ENCODE measurements at regions not wholly inside any gene's neighbourhood (a gene's known extent, or its start where the extent isn't known, plus 50 kb on each side); places are given as distances from the start of the nearest gene placed in this dataset.
"Not testable (repeated sequence)": the region's sequence is repeated elsewhere in the genome, so short reads cannot be mapped to it uniquely, and the experiment has no call there.

DNA sequence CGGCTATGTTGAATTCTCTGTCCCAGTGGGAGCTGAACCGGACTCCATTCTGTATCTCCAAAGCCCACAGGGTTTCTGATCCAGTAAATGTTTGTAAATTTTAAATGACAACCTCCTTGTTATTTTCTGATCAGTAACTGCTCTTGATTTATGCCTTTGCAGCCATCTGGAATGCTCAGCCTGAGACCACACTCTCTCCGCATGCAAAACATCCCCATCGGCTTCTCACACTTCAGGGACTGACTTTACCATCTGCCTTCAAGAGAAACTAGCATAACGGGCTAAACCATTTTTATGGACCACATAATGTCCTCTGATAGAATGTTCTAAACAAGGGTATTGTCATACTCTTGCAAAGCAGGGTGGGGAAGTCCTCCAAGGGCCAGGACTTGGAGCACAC lies 94.5 kb upstream of the FOXQ1 start:
- H3K9me3 ChIP-seq (replicated peaks): no peaks in the 10 kb centered on the region
- DNase-seq: no peak
- TF ChIP-seq, protein P1, sequence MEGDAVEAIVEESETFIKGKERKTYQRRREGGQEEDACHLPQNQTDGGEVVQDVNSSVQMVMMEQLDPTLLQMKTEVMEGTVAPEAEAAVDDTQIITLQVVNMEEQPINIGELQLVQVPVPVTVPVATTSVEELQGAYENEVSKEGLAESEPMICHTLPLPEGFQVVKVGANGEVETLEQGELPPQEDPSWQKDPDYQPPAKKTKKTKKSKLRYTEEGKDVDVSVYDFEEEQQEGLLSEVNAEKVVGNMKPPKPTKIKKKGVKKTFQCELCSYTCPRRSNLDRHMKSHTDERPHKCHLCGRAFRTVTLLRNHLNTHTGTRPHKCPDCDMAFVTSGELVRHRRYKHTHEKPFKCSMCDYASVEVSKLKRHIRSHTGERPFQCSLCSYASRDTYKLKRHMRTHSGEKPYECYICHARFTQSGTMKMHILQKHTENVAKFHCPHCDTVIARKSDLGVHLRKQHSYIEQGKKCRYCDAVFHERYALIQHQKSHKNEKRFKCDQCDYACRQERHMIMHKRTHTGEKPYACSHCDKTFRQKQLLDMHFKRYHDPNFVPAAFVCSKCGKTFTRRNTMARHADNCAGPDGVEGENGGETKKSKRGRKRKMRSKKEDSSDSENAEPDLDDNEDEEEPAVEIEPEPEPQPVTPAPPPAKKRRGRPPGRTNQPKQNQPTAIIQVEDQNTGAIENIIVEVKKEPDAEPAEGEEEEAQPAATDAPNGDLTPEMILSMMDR (IDR thresholded peaks at IDR 0.05; ENCODE audit: borderline replicate concordance): no peak
- no peaks in the 10 kb centered on the region for H3K36me3 ChIP-seq
- H3K4me1 ChIP-seq: no peaks in the 10 kb centered on the region
- no peak overlapping the region for H3K27ac ChIP-seq (replicated peaks)
- peaks cover 36% of the 10 kb centered on the region for H3K27me3 ChIP-seq (ENCODE audit: low read depth)
- intact Hi-C loops (cut with micrococcal nuclease): no loop called here
- no peak overlapping the region for H3K4me3 ChIP-seq

DNA sequence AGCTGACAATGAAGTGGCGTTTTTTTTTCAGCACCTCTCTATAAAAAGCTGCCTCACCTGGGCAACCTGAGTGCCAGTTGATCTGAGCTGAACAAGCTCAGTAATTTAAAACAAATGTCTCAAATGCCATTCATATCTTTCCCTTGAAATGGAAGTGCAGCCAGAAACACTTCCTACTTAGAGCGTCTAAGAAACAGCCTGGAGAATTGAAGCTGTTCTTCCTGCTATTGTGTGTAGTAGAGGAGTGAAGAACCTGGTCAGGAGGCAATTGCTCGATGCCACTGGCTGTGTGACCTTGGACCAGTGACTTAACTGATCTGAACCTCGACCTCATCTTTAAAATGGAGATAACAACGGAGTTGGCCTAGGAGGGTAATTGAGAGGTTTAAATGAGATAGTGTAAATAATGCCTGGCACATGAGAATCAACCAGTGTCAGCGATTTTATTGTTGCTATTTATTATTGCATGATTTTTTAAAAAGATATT lies 95.4 kb upstream of the FOXQ1 start:
- Histone ChIP-seq H3K27me3 (ENCODE audit: low read depth) (peaks cover 36% of the 10 kb centered on the region), H3K27ac (replicated peaks) (no peak overlapping the region), H3K4me3 (no peak overlapping the region), H3K36me3 (no peaks in the 10 kb centered on the region), H3K9me3 (replicated peaks) (no peaks in the 10 kb centered on the region), H3K4me1 (no peaks in the 10 kb centered on the region)
- no peak for DNase-seq
- intact Hi-C loops (cut with micrococcal nuclease): no loop called here
- TF ChIP-seq, protein P1 (IDR thresholded peaks at IDR 0.05; ENCODE audit: borderline replicate concordance): no peak

DNA sequence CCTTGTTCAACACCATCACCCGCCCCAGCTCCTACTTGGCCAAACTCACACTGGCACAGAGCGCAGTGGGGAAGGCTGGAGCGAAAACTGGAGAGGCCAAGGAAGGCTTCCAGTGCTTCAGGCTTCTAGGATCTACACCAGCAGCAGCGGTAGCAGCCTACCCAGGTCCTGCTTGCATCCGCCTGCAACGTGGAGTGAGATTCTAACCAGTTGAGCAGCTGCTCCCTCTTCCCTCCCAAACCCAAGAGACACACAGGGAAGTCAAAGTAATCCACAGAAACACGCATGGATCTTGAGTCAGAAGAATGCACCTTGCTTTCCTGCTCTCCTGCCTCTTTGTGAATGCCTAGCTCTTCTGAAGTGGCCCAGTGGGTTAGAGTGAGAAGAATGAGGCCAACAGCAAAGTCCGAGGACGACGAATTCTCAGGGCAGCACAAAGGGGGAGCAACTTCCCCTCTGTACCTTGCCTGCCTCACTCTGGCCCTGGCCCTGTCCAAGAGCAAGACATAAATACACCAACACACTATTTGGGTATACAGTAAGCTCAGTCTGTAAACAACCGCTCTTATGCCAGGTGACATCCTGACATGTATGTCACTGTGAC lies 95.9 kb upstream of the FOXQ1 start:
- Histone ChIP-seq H3K4me1 (no peaks in the 10 kb centered on the region), H3K27ac (replicated peaks) (no peak overlapping the region), H3K36me3 (no peaks in the 10 kb centered on the region), H3K27me3 (ENCODE audit: low read depth) (peaks cover 36% of the 10 kb centered on the region), H3K4me3 (no peak overlapping the region), H3K9me3 (replicated peaks) (no peaks in the 10 kb centered on the region)
- intact Hi-C loops (cut with micrococcal nuclease): no loop called here
- TF ChIP-seq, protein P1 (IDR thresholded peaks at IDR 0.05; ENCODE audit: borderline replicate concordance): no peak
- DNase-seq: no peak

DNA sequence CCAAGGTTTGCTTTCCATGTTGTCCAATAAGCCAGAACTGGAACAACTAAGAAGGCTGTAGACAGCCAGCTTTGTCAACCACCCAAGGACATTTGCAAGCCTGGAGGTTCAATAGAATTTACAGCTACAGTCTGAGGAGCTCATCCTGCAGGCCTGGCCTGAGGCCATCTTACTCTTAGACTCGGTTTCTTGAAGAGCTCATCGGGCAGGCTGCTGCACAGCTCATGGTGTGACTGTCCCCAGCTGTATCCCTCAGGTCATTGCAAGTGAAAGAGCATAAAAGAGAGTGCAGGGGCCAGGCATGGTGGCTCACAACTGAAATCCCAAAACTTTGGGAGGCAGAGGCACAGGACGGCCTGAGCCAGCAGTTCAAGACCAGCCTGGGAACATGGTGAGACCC lies 96.9 kb upstream of the FOXQ1 start:
- no peak for DNase-seq
- H3K4me3 ChIP-seq: no peak overlapping the region
- TF ChIP-seq, protein P1 (IDR thresholded peaks at IDR 0.05; ENCODE audit: borderline replicate concordance): no peak
- peaks cover 39% of the 10 kb centered on the region for H3K27me3 ChIP-seq (ENCODE audit: low read depth)
- intact Hi-C loops (cut with micrococcal nuclease): no loop called here
- no peaks in the 10 kb centered on the region for H3K4me1 ChIP-seq
- H3K9me3 ChIP-seq (replicated peaks): no peaks in the 10 kb centered on the region
- no peaks in the 10 kb centered on the region for H3K36me3 ChIP-seq
- no peak overlapping the region for H3K27ac ChIP-seq (replicated peaks)

DNA sequence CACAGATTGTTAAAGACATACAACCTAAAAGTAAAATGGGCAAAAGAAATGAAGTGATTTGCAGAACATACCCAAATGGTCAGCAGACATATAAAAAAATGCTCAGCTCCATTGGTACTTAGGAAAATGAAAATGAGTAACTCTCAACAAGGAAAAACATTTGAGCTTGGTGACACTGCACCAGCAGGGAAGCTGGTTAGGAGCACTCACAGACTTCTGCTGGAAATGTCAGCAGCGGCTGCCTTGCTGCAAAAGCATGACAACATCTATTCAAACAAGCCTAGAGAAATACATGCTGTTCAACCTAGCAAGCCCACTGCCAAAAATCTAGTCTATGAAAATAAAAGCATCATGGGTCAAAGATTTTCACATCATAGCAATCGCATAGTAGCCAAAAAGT lies 99.0 kb upstream of the FOXQ1 start:
- Histone ChIP-seq H3K27ac (replicated peaks) (no peak overlapping the region), H3K9me3 (replicated peaks) (no peaks in the 10 kb centered on the region), H3K4me3 (no peak overlapping the region), H3K27me3 (ENCODE audit: low read depth) (peaks cover 43% of the 10 kb centered on the region), H3K36me3 (no peaks in the 10 kb centered on the region), H3K4me1 (no peaks in the 10 kb centered on the region)
- intact Hi-C loops (cut with micrococcal nuclease): no loop called here
- TF ChIP-seq, protein P1 (IDR thresholded peaks at IDR 0.05; ENCODE audit: borderline replicate concordance): no peak
- DNase-seq: no peak

DNA sequence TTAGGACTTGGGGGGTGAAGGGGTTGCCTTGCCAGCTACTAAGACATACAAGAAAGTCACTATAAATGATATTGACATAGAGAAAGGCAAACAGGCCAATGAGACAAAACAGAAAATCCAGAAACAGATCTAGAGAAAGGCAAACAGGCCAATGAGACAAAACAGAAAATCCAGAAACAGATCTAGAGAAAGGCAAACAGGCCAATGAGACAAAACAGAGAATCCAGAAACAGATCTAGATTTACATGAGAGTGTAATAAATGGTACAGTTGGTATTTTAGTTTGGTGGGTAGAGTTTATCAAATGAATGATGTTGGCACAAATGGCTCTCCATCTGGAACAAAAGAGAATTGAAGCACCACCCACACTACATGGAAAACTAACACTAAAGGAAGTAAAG lies 99.8 kb upstream of the FOXQ1 start:
- DNase-seq; H3K4me1 ChIP-seq; H3K9me3 ChIP-seq (replicated peaks); H3K27ac ChIP-seq (replicated peaks); H3K4me3 ChIP-seq; intact Hi-C loops (cut with micrococcal nuclease); H3K36me3 ChIP-seq: not testable (repeated sequence)
- H3K27me3 ChIP-seq (ENCODE audit: low read depth): peaks cover 43% of the 10 kb centered on the region

DNA sequence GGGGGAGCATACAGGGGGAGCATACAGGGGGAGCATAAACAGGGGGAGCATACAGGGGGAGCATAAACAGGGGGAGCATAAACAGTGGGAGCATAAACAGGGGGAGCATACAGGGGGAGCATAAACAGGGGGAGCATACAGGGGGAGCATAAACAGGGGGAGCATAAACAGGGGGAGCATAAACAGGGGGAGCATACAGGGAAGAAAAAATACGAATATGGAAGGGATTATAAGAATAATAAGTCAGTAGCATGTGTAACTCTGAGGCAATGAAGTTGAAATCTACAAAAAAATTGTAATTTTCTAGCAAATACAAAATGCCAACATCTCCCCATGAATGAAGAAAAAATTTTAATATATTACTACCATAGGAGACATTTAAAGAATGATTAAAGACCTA lies 101.3 kb upstream of the FOXQ1 start:
- intact Hi-C loops (cut with micrococcal nuclease): not testable (repeated sequence)

More for the DNA sequence above, 101.3 kb upstream of the FOXQ1 start:
- not testable (repeated sequence) for H3K4me1 ChIP-seq; H3K9me3 ChIP-seq (replicated peaks); H3K4me3 ChIP-seq; H3K36me3 ChIP-seq; H3K27ac ChIP-seq (replicated peaks); DNase-seq
- peaks cover 48% of the 10 kb centered on the region for H3K27me3 ChIP-seq (ENCODE audit: low read depth)

Data from left ventricle myocardium inferior (tissue), 1 donor.